Urinary bladder (tissue), 3 donors: ENCODE measurements at regions not wholly inside any gene's neighbourhood (a gene's known extent, or its start where the extent isn't known, plus 50 kb on each side); places are given as distances from the start of the nearest gene placed in this dataset.

Experiments
- DNase-seq: peaks from one replicate; pipeline ENCODE4 v3.0.0-alpha.2; 2015; ENCODE audit errors: extremely low spot score
- H3K27ac ChIP-seq: one replicate; pipeline ENCODE4 v1.5.1; 2013; ENCODE audit warnings: low read depth, mild to moderate bottlenecking, moderate library complexity
- H3K36me3 ChIP-seq: one replicate; pipeline ENCODE4 v1.6.1; 2013; ENCODE audit warnings: mild to moderate bottlenecking, moderate library complexity; ENCODE audit not compliant: insufficient read depth
- H3K4me1 ChIP-seq: one replicate; pipeline ENCODE4 v1.6.1; 2013; ENCODE audit warnings: mild to moderate bottlenecking, moderate library complexity; ENCODE audit not compliant: insufficient read depth
- H3K4me3 ChIP-seq: one replicate; pipeline ENCODE4 v1.5.1; 2013; ENCODE audit warnings: low read depth, low read length
- WGBS: extraction: QIAGEN DNeasy Blood & Tissue Kit; methylation state at CpG from one replicate; pipeline ENCODE4 v1.1.7; 2013; 5-methylcytosine and 5-hydroxymethylcytosine counted together
- donor health status: healthy with polysubstance abuse.
- donor health status: healthy.

DNA sequence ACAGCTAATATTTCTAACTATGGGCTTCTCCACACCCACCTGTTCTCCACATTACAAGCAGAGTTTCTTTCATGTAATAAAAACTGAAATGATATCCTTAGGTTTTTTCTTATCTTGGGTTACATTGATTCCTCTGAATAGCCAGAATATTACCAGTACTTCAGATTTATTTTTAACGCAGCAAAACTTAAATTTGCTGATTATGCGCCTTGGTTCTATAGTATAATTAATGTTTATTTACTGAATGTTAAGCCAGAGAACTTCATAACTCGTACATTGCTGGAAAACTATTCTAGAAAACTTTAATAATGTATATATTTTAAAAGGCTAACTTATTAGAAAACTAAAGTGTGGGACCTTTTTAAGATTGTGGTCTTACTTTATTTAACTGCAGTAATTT, 577.2 kb downstream of the PRKD1 start:
- Histone ChIP-seq H3K36me3 (no peaks in the 10 kb centered on the region), H3K27ac (no peak overlapping the region), H3K4me1 (no peaks in the 10 kb centered on the region), H3K4me3 (no peak overlapping the region)
- no peak for DNase-seq
- WGBS = 63% methylated on average over 3 of the region's 3 CpGs

DNA sequence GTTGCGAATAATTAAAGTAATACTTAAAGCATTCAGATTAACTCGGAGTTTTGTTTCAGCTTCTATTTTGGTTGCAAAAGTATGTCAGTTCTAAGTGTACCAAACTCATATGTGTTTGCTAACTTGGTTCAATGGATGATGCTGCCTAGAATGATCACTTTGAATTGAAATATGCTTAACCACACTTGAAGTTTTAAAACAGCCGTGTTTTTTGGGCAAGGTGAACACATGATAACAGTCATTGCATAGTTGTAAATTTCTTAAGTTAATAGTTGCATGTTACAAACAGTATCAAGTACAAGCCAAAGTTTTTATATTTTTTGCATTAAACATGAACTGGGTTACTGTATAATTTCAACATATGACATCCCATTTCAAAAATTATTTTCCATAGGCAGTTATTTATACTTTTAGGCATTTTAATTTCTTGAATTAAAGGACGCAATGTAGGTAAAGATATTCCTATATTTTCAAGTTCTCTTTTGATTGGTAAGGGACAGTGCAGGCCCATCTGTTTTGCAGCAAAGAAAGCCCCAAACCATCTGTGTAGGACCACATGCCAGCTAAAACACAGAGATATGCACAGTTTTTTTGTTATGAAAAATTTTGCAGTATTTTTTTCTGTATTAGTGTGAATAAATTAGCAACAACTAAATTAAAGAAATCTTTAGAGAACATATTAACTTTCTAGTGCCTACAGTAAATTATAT, 575.5 kb downstream of the PRKD1 start:
- no peaks in the 10 kb centered on the region for H3K4me1 ChIP-seq
- no peak overlapping the region for H3K4me3 ChIP-seq
- 88% methylated on average over 4 of the region's 4 CpGs for WGBS
- DNase-seq = no peak
- H3K27ac ChIP-seq = no peak overlapping the region
- H3K36me3 ChIP-seq = no peaks in the 10 kb centered on the region

DNA sequence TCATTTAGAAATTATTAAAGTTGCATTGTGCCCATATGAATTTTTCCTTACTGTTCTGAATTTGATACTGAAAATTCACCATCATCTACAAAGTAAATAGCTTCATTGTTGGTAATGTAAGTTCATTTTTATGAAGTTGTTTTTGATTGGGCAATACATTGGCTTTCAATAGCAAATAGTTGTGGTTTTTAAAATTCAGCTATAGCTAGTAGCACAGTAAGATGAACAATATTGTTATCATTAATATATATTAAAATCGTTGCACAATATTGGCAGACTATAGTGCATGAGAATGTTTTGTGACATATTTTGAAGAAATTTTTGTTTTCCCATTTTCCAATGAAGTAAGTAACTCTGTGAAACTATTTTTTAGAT, 575.0 kb downstream of the PRKD1 start:
- no peak for DNase-seq
- 78% methylated on average over 1 of the region's 1 CpG for WGBS
- Histone ChIP-seq H3K27ac (no peak overlapping the region), H3K36me3 (no peaks in the 10 kb centered on the region), H3K4me3 (no peak overlapping the region), H3K4me1 (no peaks in the 10 kb centered on the region)

DNA sequence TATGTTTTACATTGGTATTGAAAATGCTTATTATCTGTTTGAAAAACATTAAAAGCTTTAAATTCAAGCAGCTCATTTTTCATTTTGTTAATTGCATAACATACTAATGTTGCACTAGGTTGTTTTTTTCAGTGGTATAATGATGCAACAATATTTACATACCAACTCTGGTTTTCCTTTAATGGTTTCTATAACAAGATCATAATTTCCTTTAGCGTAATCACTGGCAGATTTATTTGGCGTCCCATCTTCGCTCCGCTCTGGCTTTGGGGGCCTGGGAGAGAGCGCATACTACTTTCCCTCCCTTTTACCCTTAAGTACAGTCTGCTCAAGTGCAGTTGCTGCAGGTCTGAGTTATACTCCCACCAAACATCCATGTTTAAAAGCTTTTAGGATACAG, 574.1 kb downstream of the PRKD1 start:
- no peak for DNase-seq
- WGBS = 82% methylated on average over 5 of the region's 5 CpGs
- H3K36me3 ChIP-seq = no peaks in the 10 kb centered on the region
- no peak overlapping the region for H3K27ac ChIP-seq
- H3K4me1 ChIP-seq = no peaks in the 10 kb centered on the region
- no peak overlapping the region for H3K4me3 ChIP-seq

DNA sequence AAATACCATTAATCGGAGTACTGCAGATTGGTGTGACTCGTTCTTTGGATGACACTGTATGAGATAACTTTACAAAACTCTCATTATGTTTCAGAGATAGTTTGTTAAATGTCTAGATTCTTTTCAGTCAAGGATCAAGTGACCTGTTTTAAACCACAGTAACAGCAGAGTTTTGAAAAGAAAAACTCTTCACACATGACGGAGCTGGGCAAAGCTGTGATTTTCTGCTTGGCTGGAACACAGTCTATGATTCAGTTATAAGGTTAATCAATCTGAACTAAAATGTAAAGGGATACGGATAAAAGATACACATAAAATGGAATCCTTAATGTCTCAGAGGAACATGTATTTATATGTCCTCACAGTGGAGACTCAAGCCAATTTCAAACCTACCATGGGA, 573.2 kb downstream of the PRKD1 start:
- Histone ChIP-seq H3K27ac (no peak overlapping the region), H3K36me3 (no peaks in the 10 kb centered on the region), H3K4me3 (no peak overlapping the region), H3K4me1 (no peaks in the 10 kb centered on the region)
- DNase-seq = no peak
- WGBS = 84% methylated on average over 4 of the region's 4 CpGs

- DNase-seq = no peak
- no peaks in the 10 kb centered on the region for H3K4me1 ChIP-seq
- H3K27ac ChIP-seq = no peak overlapping the region
- 62% methylated on average over 1 of the region's 1 CpG for WGBS
- H3K4me3 ChIP-seq = no peak overlapping the region
- H3K36me3 ChIP-seq = no peaks in the 10 kb centered on the region
Observed at GRCh38 chr14:29355331-29355730, 572.3 kb downstream of the PRKD1 start.

DNA sequence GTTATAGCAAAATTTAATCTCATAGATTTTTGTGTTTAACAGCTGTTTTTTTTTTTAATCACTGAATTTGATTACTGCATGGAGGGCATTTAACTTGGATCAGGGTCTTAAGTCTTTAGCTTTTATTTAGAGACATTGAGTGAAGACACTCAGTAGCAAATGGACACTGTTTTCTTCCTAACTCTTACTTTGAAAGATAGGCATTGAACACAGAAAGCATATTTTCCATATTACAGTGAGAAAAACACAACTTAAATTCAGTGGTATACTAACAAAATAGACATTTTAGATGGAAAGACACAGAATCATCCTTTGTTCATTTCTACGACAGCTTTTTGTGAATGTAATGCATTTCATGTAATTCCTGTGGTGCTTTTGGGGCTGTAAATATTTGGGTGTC, 571.8 kb downstream of the PRKD1 start:
- 76% methylated on average over 1 of the region's 1 CpG for WGBS

GRCh38 chr14:29360656-29361055, 567.0 kb downstream of the PRKD1 start:
- Histone ChIP-seq H3K4me3 (no peak overlapping the region), H3K4me1 (no peaks in the 10 kb centered on the region), H3K27ac (no peak overlapping the region), H3K36me3 (no peaks in the 10 kb centered on the region)
- DNase-seq = no peak
- 74% methylated on average over 3 of the region's 3 CpGs for WGBS

More for the DNA sequence above, 571.8 kb downstream of the PRKD1 start:
- no peaks in the 10 kb centered on the region for H3K36me3 ChIP-seq
- H3K4me3 ChIP-seq = no peak overlapping the region
- no peak overlapping the region for H3K27ac ChIP-seq
- no peak for DNase-seq
- H3K4me1 ChIP-seq = no peaks in the 10 kb centered on the region

DNA sequence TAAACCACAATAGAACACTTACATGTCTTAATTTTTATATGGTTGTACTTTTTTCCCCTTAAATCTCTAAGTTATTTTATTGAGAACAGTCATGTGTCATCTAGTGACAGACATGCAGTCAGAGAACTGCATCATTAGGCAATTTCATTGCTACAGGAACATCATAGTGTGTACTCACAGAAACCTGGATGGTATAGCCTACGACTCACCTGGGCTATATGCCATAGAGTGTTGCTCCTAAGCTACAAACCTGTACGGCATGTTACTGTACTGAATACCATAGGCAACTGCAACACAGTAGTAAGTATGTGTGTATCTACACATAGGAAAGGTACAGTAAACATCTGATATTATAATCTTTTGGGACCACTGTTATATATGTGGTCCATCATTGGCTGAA, 557.6 kb downstream of the PRKD1 start:
- Histone ChIP-seq H3K4me3 (no peak overlapping the region), H3K27ac (no peak overlapping the region), H3K4me1 (no peaks in the 10 kb centered on the region), H3K36me3 (no peaks in the 10 kb centered on the region)
- WGBS = 88% methylated on average over 2 of the region's 2 CpGs
- no peak for DNase-seq

GRCh38 chr14:29376237-29376636, 551.4 kb downstream of the PRKD1 start:
- Histone ChIP-seq H3K4me1 (no peaks in the 10 kb centered on the region), H3K36me3 (no peaks in the 10 kb centered on the region), H3K27ac (no peak overlapping the region), H3K4me3 (no peak overlapping the region)
- WGBS = 53% methylated on average over 4 of the region's 4 CpGs
- no peak for DNase-seq

DNA sequence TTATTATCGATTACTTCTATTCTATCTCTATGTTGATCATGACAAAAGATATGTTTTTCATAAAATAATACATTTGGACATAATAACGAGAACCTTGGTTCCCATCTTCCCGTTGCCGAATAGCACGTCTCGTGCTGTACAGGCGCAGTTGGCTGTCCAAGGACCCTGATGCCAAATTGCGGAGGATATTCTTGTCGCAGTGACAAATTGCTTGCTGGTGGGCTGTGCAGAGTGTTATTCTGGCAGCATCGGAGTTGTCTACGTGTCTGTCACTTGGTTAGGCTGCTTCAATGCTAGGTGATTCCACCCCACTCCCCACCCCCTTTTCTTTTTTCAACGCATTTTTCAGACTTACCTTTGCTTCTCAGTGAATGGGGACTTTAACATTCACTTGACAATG, 546.8 kb downstream of the PRKD1 start:
- 91% methylated on average over 12 of the region's 12 CpGs for WGBS
- Histone ChIP-seq H3K27ac (no peak overlapping the region), H3K36me3 (no peaks in the 10 kb centered on the region), H3K4me1 (no peaks in the 10 kb centered on the region), H3K4me3 (no peak overlapping the region)
- no peak for DNase-seq

DNA sequence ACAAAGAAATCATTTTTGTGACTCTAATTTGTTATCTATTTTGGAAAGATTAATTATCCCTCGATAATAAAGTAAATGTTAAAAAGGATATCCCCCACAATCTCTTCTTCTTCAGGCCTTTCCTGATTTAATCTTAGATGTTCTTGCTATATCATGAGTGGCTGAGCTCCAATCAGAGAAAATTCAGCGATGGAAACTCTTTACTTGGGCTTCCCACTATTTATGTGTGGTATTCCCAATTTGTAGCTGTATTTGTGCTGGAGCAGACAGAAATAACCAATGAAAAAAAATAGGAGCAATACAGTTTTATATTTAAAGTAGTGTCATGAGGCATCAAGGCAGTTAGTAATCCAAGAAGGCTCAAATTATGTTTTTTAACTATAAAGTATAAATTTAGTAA, 539.1 kb downstream of the PRKD1 start:
- Histone ChIP-seq H3K4me3 (no peak overlapping the region), H3K36me3 (no peaks in the 10 kb centered on the region), H3K4me1 (no peaks in the 10 kb centered on the region), H3K27ac (no peak overlapping the region)
- 90% methylated on average over 2 of the region's 2 CpGs for WGBS
- DNase-seq = no peak

- no peaks in the 10 kb centered on the region for H3K36me3 ChIP-seq
- no peak for DNase-seq
- WGBS = 34% methylated on average over 16 of the region's 16 CpGs
- H3K4me1 ChIP-seq = no peaks in the 10 kb centered on the region
- no peak overlapping the region for H3K27ac ChIP-seq
- no peak overlapping the region for H3K4me3 ChIP-seq
Observed at GRCh38 chr14:29390081-29390832, 537.4 kb downstream of the PRKD1 start.

DNA sequence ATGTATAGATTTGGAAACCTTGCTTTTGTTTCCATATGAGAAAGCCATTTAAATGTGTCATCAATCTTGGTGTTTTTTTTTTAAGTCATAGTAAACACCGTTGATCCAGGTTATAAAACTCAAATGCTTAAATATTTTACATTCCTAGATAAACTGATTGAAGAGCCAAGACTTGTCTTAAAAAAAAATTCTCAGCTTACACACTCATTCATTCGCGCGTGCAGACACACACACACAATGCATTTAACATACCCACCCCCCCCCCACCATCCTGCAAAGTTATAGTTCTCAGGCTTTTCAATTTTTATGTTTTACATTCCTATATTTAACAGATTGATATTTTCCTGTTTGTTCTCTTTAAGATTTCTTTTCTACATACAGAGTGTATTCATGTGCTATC, 536.4 kb downstream of the PRKD1 start:
- no peak overlapping the region for H3K4me3 ChIP-seq
- DNase-seq = no peak
- 57% methylated on average over 4 of the region's 4 CpGs for WGBS

More for the DNA sequence above, 536.4 kb downstream of the PRKD1 start:
- Histone ChIP-seq H3K36me3 (no peaks in the 10 kb centered on the region), H3K4me1 (no peaks in the 10 kb centered on the region), H3K27ac (no peak overlapping the region)
